ENCODE measurements at regions not wholly inside any gene's neighbourhood (a gene's known extent, or its start where the extent isn't known, plus 50 kb on each side); places are given as distances from the start of the nearest gene placed in this dataset.
A peak's percentile ranks its signal among the peaks of the same experiment; 100 is the strongest.
"Not testable (repeated sequence)": the region's sequence is repeated elsewhere in the genome, so short reads cannot be mapped to it uniquely, and the experiment has no call there.

- not testable (repeated sequence) for DNase-seq
Observed at GRCh38 chr11:55431541-55431940, 63.8 kb downstream of the OR4A15 start.

- DNase-seq, result no peak
Observed at GRCh38 chr11:55457641-55458040, 89.9 kb downstream of the OR4A15 start.

GRCh38 chr11:55459871-55460270, 92.1 kb downstream of the OR4A15 start:
- not testable (repeated sequence) for DNase-seq

GRCh38 chr11:55474321-55474720, 79.9 kb upstream of the OR4C15 start:
- no peak for DNase-seq

GRCh38 chr11:55481416-55481815, 72.9 kb upstream of the OR4C15 start:
- no peak for DNase-seq

GRCh38 chr11:55497068-55497467, 57.2 kb upstream of the OR4C15 start:
- no peak for DNase-seq

GRCh38 chr11:55501014-55501413, 53.3 kb upstream of the OR4C15 start:
- DNase-seq, result no peak

GRCh38 chr11:55503449-55503848, 50.8 kb upstream of the OR4C15 start:
- peak; percentile 15 for DNase-seq
